Trophoblast cell (in vitro differentiated cells and primary cell): ENCODE measurements at regions not wholly inside any gene's neighbourhood (a gene's known extent, or its start where the extent isn't known, plus 50 kb on each side); places are given as distances from the start of the nearest gene placed in this dataset.

Experiments used
- DNase-seq, 2 donors: peaks; one replicate each; pipeline ENCODE4 v3.0.0-alpha.2; 2016
- H2AFZ ChIP-seq: 2 replicates; pipeline ENCODE4 v1.6.1; 2013; ENCODE audit warnings: low read length, moderate library complexity, mild to moderate bottlenecking; ENCODE audit not compliant: insufficient read depth, poor library complexity
- H2AK5ac ChIP-seq: 2 replicates; pipeline ENCODE4 v1.6.1; 2013; ENCODE audit warnings: mild to moderate bottlenecking, low read length
- H2BK120ac ChIP-seq: 2 replicates; pipeline ENCODE4 v1.6.1; 2013; ENCODE audit warnings: low read length, mild to moderate bottlenecking, moderate library complexity; ENCODE audit not compliant: insufficient read depth, poor library complexity
- H2BK12ac ChIP-seq: 2 replicates; pipeline ENCODE4 v1.6.1; 2013; ENCODE audit warnings: mild to moderate bottlenecking, low read length, moderate library complexity
- H2BK5ac ChIP-seq: 2 replicates; pipeline ENCODE4 v1.6.1; 2013; ENCODE audit warnings: low read length, low read depth, moderate library complexity, mild to moderate bottlenecking; ENCODE audit not compliant: poor library complexity
- H3K14ac ChIP-seq: 2 replicates; pipeline ENCODE4 v1.6.1; 2013; ENCODE audit warnings: mild to moderate bottlenecking, low read length
- H3K18ac ChIP-seq: 2 replicates; pipeline ENCODE4 v1.6.1; 2013; ENCODE audit warnings: mild to moderate bottlenecking, low read length
- H3K23ac ChIP-seq: 2 replicates; pipeline ENCODE4 v1.6.1; 2013; ENCODE audit warnings: low read length
- H3K27ac ChIP-seq: 2 replicates; pipeline ENCODE4 v1.5.1; 2013; ENCODE audit warnings: low read depth, mild to moderate bottlenecking, inconsistent platforms, low read length, moderate library complexity
- H3K27me3 ChIP-seq: 2 replicates; pipeline ENCODE4 v1.6.1; 2013; ENCODE audit warnings: inconsistent platforms, mild to moderate bottlenecking, low read length, moderate library complexity; ENCODE audit not compliant: insufficient read depth
- H3K36me3 ChIP-seq, 2 experiments: 1 replicate in 1 of 2; 2 replicates in 1 of 2; pipeline ENCODE4 v1.6.1; 2013; ENCODE audit warnings: low read length in 2 of 2, mild to moderate bottlenecking in 2 of 2, moderate library complexity in 1 of 2; ENCODE audit not compliant: insufficient read depth in 2 of 2, control insufficient read depth in 1 of 2
- H3K4ac ChIP-seq: 2 replicates; pipeline ENCODE4 v1.6.1; 2013; ENCODE audit warnings: low read depth, mild to moderate bottlenecking, low read length, moderate library complexity
- H3K4me1 ChIP-seq, 2 experiments: 1 replicate in 1 of 2; 2 replicates in 1 of 2; pipeline ENCODE4 v1.6.1; 2013; ENCODE audit warnings: low read length in 2 of 2, mild to moderate bottlenecking in 2 of 2, moderate library complexity in 1 of 2; ENCODE audit not compliant: insufficient read depth in 2 of 2, control insufficient read depth in 1 of 2
- H3K4me2 ChIP-seq: 2 replicates; pipeline ENCODE4 v1.6.1; 2013; ENCODE audit warnings: inconsistent platforms, mild to moderate bottlenecking, low read length, moderate library complexity
- H3K4me3 ChIP-seq: 2 replicates; pipeline ENCODE4 v1.5.1; 2013; ENCODE audit warnings: mild to moderate bottlenecking, low read depth, low read length, inconsistent platforms
- H3K79me1 ChIP-seq: one replicate; pipeline ENCODE4 v1.6.1; 2013; ENCODE audit warnings: low read length
- H3K79me2 ChIP-seq: 2 replicates; pipeline ENCODE4 v1.6.1; 2013; ENCODE audit warnings: low read length, mild to moderate bottlenecking; ENCODE audit not compliant: control insufficient read depth, insufficient read depth, poor library complexity
- H3K9ac ChIP-seq: 2 replicates; pipeline ENCODE4 v1.6.1; 2013; ENCODE audit warnings: mild to moderate bottlenecking, low read length
- H3K9me3 ChIP-seq: 2 replicates; pipeline ENCODE4 v1.6.1; 2013; ENCODE audit warnings: low read depth, mild to moderate bottlenecking, control low read depth, inconsistent platforms, low read length; ENCODE audit not compliant: insufficient read depth
- H4K12ac ChIP-seq: 2 replicates; pipeline ENCODE4 v1.6.1; 2013; ENCODE audit warnings: low read depth, mild to moderate bottlenecking, low read length, moderate library complexity
- H4K8ac ChIP-seq: 2 replicates; pipeline ENCODE4 v1.6.1; 2013; ENCODE audit warnings: low read depth, mild to moderate bottlenecking, low read length, moderate library complexity
- H4K91ac ChIP-seq: one replicate; pipeline ENCODE4 v1.6.1; 2013; ENCODE audit warnings: low read depth, mild to moderate bottlenecking, low read length, moderate library complexity
- WGBS: extraction: QIAGEN DNeasy Blood & Tissue Kit; methylation state at CpG from one replicate; pipeline ENCODE4 v1.1.7; 2013; ENCODE audit warnings: missing lambda C conversion rate; ENCODE audit not compliant: insufficient read length, insufficient coverage; ENCODE audit errors: extremely low coverage; 5-methylcytosine and 5-hydroxymethylcytosine counted together

DNA sequence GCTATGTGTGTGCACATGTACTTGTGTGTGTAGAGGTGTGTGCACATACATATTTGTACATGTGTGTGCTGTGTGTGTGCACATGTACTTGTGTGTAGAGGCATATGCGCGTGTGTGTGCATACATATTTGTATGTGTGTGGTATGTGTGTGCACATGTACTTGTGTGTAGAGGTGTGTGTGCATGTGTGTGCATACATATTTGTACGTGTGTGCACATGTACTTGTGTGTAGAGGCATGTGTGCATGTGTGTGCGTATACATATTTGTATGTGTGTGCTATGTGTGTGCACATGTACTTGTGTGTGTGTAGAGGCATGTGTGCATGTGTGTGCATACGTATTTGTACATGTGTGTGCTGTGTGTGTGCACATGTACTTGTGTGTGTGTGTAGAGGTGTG lies 291.9 kb downstream of the AJAP1 start:
- no peaks in the 10 kb centered on the region for H3K79me2 ChIP-seq
- no peak overlapping the region for H2BK5ac ChIP-seq
- no peak overlapping the region for H2BK12ac ChIP-seq
- H3K4ac ChIP-seq = no peak overlapping the region
- no CpG with 5 or more reads among the region's 5 CpGs for WGBS
- peaks cover 6% of the 10 kb centered on the region for H3K9me3 ChIP-seq
- no peak overlapping the region for H2BK120ac ChIP-seq
- no peak for DNase-seq
- H2AK5ac ChIP-seq = no peak overlapping the region
- H3K23ac ChIP-seq = no peak overlapping the region
- H3K14ac ChIP-seq = no peak overlapping the region
- no peak overlapping the region for H3K18ac ChIP-seq
- peak overlapping the region; percentile 53 for H3K4me3 ChIP-seq
- H3K9ac ChIP-seq = no peak overlapping the region
- no peaks in the 10 kb centered on the region for H3K79me1 ChIP-seq
- no peaks in the 10 kb centered on the region for H3K27me3 ChIP-seq
- no peak overlapping the region for H3K4me2 ChIP-seq
- no peak overlapping the region for H3K27ac ChIP-seq
- H2AFZ ChIP-seq = no peak overlapping the region
- H4K8ac ChIP-seq = no peak overlapping the region
- no peak overlapping the region for H4K91ac ChIP-seq
- no peaks in the 10 kb centered on the region for H3K4me1 ChIP-seq
- no peaks in the 10 kb centered on the region for H3K36me3 ChIP-seq
- H4K12ac ChIP-seq = no peak overlapping the region

DNA sequence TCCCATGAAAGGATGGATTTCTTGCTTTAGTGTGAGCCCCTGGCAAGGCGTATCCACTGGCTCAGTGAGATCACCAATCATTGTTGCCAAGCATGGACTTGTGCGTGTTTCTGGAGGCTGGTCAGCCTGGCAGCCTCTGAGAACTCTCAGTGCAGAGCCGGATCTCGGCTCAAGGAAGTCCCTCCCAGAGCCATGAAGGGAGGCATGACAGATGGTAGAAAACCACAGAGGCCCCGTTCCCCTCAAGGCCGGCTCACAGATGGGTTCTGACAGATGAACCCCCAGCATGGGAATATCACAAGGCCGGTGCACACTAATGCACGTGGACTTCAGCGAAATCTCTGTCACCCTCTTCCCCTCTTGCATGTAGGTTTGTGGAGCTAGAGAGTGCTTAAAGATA lies 290.5 kb downstream of the AJAP1 start:
- Histone ChIP-seq H2AK5ac (no peak overlapping the region), H3K4me3 (no peak overlapping the region), H2BK12ac (no peak overlapping the region), H4K8ac (no peak overlapping the region), H2AFZ (no peak overlapping the region), H2BK120ac (no peak overlapping the region), H3K18ac (no peak overlapping the region), H3K14ac (no peak overlapping the region), H3K23ac (no peak overlapping the region), H4K91ac (no peak overlapping the region), H3K9me3 (peaks cover 12% of the 10 kb centered on the region), H3K79me1 (no peaks in the 10 kb centered on the region), H2BK5ac (no peak overlapping the region), H3K79me2 (no peaks in the 10 kb centered on the region), H3K4ac (no peak overlapping the region), H3K4me2 (no peak overlapping the region), H4K12ac (no peak overlapping the region), H3K36me3 (no peaks in the 10 kb centered on the region), H3K27me3 (no peaks in the 10 kb centered on the region), H3K9ac (no peak overlapping the region), H3K27ac (no peak overlapping the region), H3K4me1 (no peaks in the 10 kb centered on the region)
- no peak for DNase-seq
- no CpG with 5 or more reads among the region's 9 CpGs for WGBS

DNA sequence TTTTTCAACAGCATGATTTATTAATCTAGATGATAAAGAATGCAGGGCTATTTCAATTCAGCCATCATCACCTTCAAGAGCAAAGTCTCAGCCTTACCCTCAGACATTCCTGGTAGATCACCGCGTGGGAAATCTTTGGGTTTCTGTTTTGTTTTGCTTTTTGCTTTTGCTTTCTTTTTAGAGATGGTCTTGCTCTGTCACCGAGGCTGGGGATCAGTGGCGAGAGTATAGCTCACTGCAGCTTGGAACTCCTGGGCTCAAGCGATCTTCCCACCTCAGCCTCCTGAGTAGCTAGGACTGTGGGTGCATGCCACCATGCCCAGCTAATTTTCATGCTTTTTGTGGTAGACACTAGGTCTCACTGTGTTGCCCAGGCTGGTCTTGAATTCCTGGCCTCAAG lies 289.7 kb downstream of the AJAP1 start:
- no peak overlapping the region for H4K12ac ChIP-seq
- H3K79me1 ChIP-seq = no peaks in the 10 kb centered on the region
- H3K36me3 ChIP-seq = no peaks in the 10 kb centered on the region
- no peak overlapping the region for H3K18ac ChIP-seq
- DNase-seq = no peak
- no peak overlapping the region for H3K4me3 ChIP-seq
- H3K4me2 ChIP-seq = no peak overlapping the region
- H3K9ac ChIP-seq = no peak overlapping the region
- no peaks in the 10 kb centered on the region for H3K79me2 ChIP-seq
- no peak overlapping the region for H4K91ac ChIP-seq
- H4K8ac ChIP-seq = no peak overlapping the region
- H2BK12ac ChIP-seq = no peak overlapping the region
- H3K27ac ChIP-seq = no peak overlapping the region
- peaks cover 14% of the 10 kb centered on the region for H3K9me3 ChIP-seq
- H3K4ac ChIP-seq = no peak overlapping the region
- no peak overlapping the region for H2BK5ac ChIP-seq
- no peak overlapping the region for H3K23ac ChIP-seq
- no peaks in the 10 kb centered on the region for H3K27me3 ChIP-seq
- no peak overlapping the region for H2AFZ ChIP-seq
- H2BK120ac ChIP-seq = no peak overlapping the region
- H3K4me1 ChIP-seq = no peaks in the 10 kb centered on the region
- no CpG with 5 or more reads among the region's 5 CpGs for WGBS
- H3K14ac ChIP-seq = no peak overlapping the region
- no peak overlapping the region for H2AK5ac ChIP-seq

DNA sequence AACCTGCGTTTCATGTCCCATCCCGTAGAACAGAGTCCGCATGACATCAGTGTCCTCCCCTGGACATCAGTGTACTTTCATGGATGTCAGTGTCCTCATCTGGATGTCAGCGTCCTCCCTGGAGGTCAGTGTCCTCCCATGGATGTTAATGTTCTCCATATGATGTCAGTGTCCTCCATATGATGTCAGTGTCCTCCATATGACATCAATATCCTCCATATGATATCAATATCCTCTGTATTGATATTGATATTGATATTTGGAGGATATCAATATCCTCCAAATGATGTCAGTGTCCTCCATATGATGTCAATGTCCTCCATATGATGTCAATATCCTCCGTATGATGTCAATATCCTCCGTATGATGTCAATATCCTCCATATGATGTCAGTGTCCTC lies 284.9 kb downstream of the AJAP1 start:
- Histone ChIP-seq H3K9me3 (peaks cover 12% of the 10 kb centered on the region), H3K27ac (no peak overlapping the region), H2BK12ac (no peak overlapping the region), H4K8ac (no peak overlapping the region), H3K18ac (no peak overlapping the region), H2BK5ac (no peak overlapping the region), H3K23ac (no peak overlapping the region), H2AFZ (no peak overlapping the region), H3K4me1 (no peaks in the 10 kb centered on the region), H3K14ac (no peak overlapping the region), H3K79me1 (no peaks in the 10 kb centered on the region), H4K12ac (no peak overlapping the region), H3K79me2 (no peaks in the 10 kb centered on the region), H3K36me3 (no peaks in the 10 kb centered on the region), H2AK5ac (no peak overlapping the region), H3K9ac (no peak overlapping the region), H3K4me2 (no peak overlapping the region), H4K91ac (no peak overlapping the region), H3K27me3 (no peaks in the 10 kb centered on the region), H2BK120ac (no peak overlapping the region), H3K4me3 (no peak overlapping the region), H3K4ac (no peak overlapping the region)
- DNase-seq = no peak
- WGBS = no CpG with 5 or more reads among the region's 6 CpGs
